ENCODE measurements at regions not wholly inside any gene's neighbourhood (a gene's known extent, or its start where the extent isn't known, plus 50 kb on each side); places are given as distances from the start of the nearest gene placed in this dataset.

DNA sequence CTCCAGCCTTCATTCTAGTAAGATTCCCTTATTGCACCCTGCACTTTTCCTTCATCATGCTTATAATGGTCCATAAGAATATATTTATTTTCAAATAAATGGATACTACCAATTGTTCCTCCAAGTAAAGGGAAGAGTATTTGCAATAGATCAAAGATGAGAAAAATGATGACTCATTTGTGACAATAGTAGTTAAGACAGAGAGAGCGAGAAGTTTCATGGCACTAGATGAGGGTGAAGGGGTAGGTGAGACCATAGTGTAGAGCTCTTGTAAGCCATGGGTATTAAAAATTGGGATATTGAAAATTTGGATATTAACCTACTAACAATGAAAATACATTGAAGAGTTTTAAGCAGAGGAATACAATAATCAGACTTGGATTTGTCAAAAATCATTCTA is 404.6 kb downstream of the EFNA5 start:
- TF ChIP-seq, protein P1, sequence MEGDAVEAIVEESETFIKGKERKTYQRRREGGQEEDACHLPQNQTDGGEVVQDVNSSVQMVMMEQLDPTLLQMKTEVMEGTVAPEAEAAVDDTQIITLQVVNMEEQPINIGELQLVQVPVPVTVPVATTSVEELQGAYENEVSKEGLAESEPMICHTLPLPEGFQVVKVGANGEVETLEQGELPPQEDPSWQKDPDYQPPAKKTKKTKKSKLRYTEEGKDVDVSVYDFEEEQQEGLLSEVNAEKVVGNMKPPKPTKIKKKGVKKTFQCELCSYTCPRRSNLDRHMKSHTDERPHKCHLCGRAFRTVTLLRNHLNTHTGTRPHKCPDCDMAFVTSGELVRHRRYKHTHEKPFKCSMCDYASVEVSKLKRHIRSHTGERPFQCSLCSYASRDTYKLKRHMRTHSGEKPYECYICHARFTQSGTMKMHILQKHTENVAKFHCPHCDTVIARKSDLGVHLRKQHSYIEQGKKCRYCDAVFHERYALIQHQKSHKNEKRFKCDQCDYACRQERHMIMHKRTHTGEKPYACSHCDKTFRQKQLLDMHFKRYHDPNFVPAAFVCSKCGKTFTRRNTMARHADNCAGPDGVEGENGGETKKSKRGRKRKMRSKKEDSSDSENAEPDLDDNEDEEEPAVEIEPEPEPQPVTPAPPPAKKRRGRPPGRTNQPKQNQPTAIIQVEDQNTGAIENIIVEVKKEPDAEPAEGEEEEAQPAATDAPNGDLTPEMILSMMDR (IDR thresholded peaks at IDR 0.05) = no peak
- Histone ChIP-seq H3K4me3 (ENCODE audit: low read depth in 1 of 2, low read length in 1 of 2) (no peak overlapping the region), H3K9me3 (no peaks in the 10 kb centered on the region), H3K27ac (no peak overlapping the region), H3K27me3 (no peaks in the 10 kb centered on the region), H3K4me1 (ENCODE audit: control insufficient read depth in 1 of 2, insufficient read depth in 1 of 2, low read depth in 1 of 2, low read length in 1 of 2) (no peaks in the 10 kb centered on the region), H3K36me3 (no peaks in the 10 kb centered on the region)

DNA sequence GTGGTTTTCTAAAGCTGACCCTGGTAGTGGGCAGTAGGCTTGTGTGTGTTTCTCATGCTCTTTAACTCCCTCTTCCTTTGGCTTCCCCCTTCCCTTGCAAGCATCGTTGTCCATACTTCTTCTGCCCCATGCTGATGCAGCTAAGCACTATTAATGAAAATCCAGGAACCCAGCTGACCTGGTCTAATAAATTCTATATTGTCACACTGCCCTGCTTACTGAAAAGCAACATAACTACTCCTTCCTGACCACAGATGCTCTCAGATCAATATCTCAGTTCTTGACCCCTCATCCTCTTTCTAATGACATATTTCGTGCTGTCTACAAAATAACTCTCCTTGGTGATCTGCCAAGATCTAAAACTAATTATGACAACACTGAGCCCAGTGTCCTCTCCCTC is 405.5 kb downstream of the EFNA5 start:
- H3K4me1 ChIP-seq (ENCODE audit: control insufficient read depth in 1 of 2, insufficient read depth in 1 of 2, low read depth in 1 of 2, low read length in 1 of 2) = no peaks in the 10 kb centered on the region
- no peak overlapping the region for H3K27ac ChIP-seq
- H3K36me3 ChIP-seq = no peaks in the 10 kb centered on the region
- no peak overlapping the region for H3K4me3 ChIP-seq (ENCODE audit: low read depth in 1 of 2, low read length in 1 of 2)
- TF ChIP-seq, protein P1 (IDR thresholded peaks at IDR 0.05) = no peak
- no peaks in the 10 kb centered on the region for H3K27me3 ChIP-seq
- no peaks in the 10 kb centered on the region for H3K9me3 ChIP-seq

DNA sequence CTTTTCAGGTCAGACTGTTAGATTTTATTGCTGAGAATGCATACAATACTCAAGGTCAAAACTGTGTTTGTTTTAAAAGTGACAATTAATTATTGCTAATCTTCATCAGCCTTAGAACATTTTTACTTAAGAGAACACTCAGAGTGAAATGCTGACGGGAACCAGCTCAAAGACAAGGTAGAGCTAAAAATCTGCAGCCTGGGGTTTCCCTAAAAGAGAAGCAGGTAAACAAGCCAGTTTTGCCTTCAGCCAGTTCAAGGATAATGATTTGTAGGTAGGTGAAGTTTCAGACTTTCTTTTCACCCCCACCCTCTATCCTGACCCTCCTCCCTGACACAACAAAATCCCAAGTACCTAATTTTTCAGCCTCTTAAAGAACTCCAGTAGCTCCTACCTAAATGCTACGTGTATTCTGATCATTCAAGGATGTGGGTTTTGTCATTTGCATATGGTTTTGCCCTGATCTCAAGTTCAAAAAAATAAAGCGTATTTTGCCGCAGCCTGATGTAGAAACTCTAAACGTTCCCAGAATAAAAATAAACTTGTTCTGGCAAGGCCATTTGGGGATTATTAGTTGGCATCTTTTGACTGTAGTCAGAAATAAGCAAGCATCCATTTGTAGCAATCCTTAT is 407.2 kb downstream of the EFNA5 start:
- TF ChIP-seq, protein P1 (IDR thresholded peaks at IDR 0.05) = no peak
- no peaks in the 10 kb centered on the region for H3K27me3 ChIP-seq
- no peak overlapping the region for H3K4me3 ChIP-seq (ENCODE audit: low read depth in 1 of 2, low read length in 1 of 2)
- no peaks in the 10 kb centered on the region for H3K9me3 ChIP-seq
- no peaks in the 10 kb centered on the region for H3K36me3 ChIP-seq
- H3K4me1 ChIP-seq (ENCODE audit: control insufficient read depth in 1 of 2, insufficient read depth in 1 of 2, low read depth in 1 of 2, low read length in 1 of 2) = no peaks in the 10 kb centered on the region
- H3K27ac ChIP-seq = no peak overlapping the region

DNA sequence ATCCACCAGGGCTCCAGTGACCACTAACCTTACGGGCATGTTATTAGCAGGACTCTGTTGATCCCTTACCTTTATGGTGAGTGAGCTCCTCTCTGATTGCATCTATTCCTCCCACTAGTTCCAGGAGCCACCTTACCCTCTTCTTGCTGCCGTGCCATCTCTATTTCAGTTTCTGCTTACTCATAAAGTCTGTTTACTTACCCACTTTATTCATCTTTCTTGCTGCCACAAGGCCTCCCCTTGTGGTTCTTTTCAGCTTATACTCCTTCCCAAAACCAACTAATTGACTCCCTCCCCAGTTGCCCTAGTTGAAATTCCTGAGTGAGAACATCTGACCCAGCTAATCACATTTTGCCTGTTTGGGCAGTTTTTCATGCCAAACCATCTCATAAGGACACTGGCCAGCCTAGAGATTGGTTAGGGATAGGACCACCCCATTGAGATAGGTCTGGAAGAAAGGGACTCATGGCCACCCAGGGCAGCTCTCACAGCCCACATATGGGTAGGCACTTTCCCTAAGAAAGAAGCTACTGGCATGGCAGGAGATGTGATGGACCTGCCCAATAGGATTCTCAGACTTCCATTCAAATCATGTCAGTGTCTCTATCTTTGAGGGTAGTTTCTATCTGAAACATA is 412.7 kb downstream of the EFNA5 start:
- Histone ChIP-seq H3K4me1 (ENCODE audit: control insufficient read depth in 1 of 2, insufficient read depth in 1 of 2, low read depth in 1 of 2, low read length in 1 of 2) (no peaks in the 10 kb centered on the region), H3K9me3 (no peaks in the 10 kb centered on the region), H3K4me3 (ENCODE audit: low read depth in 1 of 2, low read length in 1 of 2) (no peak overlapping the region), H3K27me3 (no peaks in the 10 kb centered on the region), H3K36me3 (no peaks in the 10 kb centered on the region), H3K27ac (no peak overlapping the region)
- TF ChIP-seq, protein P1 (IDR thresholded peaks at IDR 0.05) = no peak

DNA sequence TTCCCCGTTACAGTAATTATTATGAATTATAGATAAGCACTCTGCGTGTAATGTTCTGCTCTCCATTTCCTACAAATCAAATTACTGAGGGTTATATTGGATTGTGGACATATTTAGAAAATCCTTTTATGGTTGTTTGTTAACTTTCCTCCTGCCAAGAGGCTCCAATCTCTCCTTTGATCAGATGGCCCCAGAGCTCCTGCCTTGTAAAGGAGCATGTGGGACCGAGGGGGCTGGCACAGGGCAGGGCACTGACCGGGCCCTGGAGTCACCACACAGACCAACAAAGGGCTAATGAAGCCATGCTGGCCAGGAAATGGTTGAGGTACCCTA is 415.9 kb downstream of the EFNA5 start:
- Histone ChIP-seq H3K4me3 (ENCODE audit: low read depth in 1 of 2, low read length in 1 of 2) (no peak overlapping the region), H3K27ac (no peak overlapping the region), H3K36me3 (no peaks in the 10 kb centered on the region), H3K9me3 (no peaks in the 10 kb centered on the region), H3K27me3 (no peaks in the 10 kb centered on the region), H3K4me1 (ENCODE audit: control insufficient read depth in 1 of 2, insufficient read depth in 1 of 2, low read depth in 1 of 2, low read length in 1 of 2) (no peaks in the 10 kb centered on the region)
- TF ChIP-seq, protein P1 (IDR thresholded peaks at IDR 0.05) = no peak

All from neutrophil (primary cell).